Colon (tissue), 2 donors: ENCODE measurements at regions not wholly inside any gene's neighbourhood (a gene's known extent, or its start where the extent isn't known, plus 50 kb on each side); places are given as distances from the start of the nearest gene placed in this dataset.

Experiments
- FAIRE-seq: peaks from 2 replicates; lab custom pipeline; 2012; peaks lifted over from hg19 to GRCh38; lab: Jason Lieb, UNC
- donor health status: control.
- donor health status: control.

DNA sequence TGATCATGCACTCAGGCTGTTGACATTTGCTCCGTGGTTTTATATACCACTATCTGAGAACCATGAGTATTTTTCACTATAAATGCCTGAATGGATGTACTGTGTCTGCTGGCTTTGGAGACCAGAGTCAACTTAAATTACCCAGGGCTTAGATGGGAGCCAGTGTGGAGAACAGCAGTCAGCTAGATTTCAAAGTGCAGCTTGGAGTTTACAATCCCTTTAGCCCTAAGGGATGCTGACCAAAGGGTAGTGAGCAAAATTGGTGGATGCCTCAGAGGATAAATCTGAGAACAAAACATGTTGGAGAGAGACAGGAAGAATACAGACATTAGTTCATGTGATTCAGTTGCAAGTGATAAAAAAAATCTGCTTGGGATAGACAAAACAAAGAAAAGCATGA is 327.5 kb downstream of the C11orf87 start:
- FAIRE-seq = no peak

DNA sequence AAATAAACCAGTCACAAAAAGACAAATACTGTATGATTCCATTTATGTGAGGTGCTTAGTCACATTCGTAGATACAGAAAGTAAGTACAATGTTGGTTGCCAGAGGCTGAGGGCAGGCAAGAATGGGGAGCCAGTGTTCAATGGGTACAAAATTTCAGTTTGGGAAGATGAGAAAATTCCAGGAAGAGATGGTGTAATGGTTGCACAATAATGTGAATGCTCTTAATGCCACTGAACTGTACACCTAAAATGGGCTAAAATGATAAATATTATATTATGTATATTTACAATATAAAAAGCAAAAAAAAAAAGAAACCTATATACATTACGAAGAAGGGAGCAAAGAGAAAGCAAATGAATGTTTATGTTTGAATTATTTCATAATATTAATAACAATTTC is 329.0 kb downstream of the C11orf87 start:
- FAIRE-seq = no peak

DNA sequence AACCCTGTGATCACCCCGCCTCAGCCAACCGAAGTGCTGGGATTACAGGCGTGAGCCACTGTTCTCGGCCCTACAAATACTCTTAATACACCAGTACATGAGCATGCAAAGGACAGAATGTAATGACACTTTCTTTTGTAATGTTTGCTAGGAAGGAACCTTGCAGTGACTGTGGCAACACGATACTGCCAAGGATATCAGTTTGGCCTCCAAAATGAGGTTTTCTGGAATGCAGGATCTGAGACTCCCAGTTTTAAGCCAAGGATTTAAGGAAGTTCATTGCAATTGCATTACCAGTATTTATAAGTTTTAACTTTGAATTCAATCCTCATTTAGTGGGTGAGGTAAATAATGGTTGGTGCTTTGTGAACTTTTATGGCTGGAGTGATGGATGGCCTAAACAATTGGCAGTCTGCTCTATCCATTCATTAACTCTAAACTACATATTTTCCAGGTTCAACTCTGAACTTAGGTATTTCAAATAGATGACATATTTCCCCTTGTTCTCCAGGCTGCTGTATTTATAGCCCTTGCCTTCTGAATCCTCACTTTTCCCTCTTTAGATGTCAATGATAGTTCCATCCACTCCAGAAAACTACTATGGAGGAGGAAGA is 330.3 kb downstream of the C11orf87 start:
- no peak for FAIRE-seq

DNA sequence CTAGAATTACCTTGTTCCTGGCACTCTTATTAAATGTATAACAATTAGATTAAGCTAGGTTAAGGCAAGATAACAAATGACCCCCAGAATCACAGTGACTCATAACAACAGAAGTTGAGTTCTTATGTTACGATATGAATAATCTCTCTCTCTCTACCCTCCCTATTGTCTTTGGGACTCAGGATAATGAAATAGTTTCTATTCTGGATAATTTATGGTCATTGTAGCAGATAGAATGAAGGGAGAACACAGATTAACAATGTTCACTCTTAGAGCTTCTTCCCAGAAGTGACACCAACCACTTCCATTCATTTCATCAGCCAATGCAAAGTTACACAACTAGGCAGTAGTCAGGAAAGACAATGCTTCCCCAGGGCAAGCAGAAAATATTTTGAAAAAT is 334.5 kb downstream of the C11orf87 start:
- no peak for FAIRE-seq

DNA sequence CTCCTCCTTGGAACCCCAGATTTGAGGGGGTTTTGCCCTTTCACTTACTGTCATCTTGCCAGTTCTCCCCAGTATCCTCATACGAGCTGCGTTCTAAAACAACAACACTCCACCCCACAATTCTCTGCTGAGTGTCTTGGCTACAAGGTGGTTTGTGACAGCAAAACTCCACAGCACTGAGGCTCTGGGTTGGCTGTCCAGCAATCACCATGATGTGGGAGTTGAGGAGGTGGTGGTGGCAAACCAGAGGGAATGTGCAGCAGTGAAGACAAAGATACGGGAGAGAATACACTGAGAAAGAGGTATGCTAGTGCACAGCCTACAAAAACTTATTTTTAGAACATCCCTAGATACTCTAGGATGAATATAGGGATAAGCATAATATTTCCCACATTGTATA is 335.0 kb downstream of the C11orf87 start:
- no peak for FAIRE-seq

DNA sequence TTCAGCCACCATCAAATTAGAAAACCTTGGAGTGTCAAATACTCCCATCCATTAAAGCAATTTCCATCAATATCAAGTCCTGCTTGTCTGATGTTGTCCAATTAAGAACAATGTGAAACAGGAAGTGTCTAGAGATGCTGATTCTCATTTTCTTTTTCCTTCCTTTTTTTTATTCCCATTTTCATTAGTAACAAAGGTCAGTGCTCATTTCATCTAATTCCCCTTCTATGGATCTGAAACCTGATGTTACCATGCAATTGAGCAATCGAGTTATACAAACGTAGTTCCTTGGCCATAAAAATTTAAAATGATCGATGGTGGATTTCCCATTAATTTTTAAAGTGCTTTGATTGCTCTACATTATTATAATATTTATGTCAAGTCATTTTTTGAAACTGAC is 330.6 kb upstream of the ZC3H12C start:
- no peak for FAIRE-seq

DNA sequence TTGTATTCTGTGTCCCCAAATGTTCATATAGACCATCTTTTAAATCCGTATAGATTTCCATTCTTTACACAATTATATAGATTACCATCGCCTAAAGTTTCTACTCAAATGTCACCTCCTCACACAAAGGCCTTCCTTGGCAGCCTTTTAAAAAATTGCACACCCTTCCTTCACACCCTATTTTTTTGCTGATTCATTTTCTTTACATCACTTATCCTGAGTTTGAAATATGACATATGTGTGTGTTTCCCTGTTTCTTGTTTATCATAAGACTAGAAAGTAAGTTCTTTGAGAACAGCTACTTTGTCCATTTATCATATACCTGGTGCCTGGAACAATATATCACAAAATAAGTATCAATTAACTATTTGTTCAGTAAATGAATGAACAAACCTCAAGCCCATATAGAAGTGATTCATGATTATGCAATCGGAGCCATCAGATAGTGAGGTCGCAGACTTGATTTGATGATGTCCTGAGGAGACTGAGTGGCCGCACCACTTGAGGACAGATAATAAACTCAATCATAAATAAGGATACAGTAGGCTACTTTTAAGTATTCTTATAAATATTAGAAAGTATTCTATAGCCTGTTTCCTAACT is 327.4 kb upstream of the ZC3H12C start:
- no peak for FAIRE-seq

DNA sequence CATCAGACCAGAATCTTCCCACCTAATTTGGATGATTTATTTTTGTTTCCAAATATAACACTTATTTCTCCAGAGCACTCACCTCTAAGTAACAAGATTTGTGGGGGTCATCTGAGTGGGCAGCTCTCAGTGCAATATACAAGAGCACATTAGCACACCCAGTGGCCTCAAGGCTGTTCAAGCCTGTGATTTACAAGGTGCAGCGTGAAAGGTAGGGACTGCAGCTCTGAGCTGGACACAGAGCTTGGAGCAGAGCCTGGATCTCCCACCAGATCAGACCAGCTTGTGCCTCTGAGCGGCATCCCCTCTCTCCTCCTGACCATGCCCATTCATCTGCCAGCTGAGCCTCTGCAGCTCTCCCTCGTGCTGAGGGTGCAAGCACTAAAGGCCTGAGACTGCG is 323.3 kb upstream of the ZC3H12C start:
- FAIRE-seq = no peak

DNA sequence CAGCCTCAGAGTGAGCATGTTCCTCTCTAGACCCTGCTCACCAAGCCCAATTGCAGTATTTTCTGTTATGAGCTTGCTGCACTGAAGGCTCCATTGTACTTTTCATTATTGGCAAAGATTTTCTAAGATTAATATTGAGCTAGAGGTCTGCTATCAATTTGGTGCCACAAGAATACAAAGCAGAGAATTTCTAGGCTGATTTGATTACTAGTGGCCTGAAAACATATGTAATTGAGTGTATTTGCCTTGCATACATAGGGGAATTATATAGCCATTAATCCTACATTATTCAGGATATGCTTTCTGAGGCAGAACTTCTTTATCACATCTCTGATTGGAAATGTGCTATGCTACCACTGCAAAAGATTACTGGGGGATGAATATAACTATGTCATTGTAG is 322.9 kb upstream of the ZC3H12C start:
- FAIRE-seq = no peak

DNA sequence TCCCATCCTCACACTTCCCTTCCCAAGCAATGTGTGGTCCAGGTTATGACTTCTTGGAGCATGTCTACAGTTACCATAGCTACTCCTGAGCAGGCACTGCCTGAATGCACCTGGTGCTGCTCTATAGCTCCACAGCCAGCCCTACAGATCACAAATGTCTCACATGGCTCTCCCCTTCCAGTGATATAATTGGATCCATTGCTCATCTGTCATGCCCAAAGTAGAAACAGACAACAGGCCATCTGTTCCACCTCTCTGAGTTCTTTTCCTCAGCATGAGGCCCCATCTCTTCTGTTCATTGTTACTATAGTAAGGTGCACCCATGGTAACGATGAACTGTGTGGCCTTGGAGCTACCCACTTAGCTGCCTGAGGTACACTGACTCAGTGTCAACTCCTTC is 320.3 kb upstream of the ZC3H12C start:
- FAIRE-seq = no peak

DNA sequence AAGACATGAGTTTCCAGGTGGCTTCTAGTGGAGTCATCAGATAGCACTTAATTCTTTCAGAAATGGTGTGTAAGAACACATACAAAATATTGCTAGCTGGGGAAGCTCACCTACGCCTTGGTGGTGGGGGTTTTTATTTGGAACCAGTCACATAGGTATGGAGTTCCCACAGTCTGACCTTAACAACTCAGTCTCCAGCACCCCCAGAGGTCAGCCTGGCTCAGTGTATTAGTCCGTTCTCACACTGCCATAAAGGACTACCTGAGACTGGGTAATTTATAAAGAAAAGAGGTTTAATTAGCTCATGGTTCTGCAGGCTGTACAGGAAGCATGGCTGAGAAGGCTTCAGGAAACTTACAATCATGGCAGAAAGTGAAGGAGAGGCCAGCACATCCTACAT is 317.5 kb upstream of the ZC3H12C start:
- FAIRE-seq = no peak

DNA sequence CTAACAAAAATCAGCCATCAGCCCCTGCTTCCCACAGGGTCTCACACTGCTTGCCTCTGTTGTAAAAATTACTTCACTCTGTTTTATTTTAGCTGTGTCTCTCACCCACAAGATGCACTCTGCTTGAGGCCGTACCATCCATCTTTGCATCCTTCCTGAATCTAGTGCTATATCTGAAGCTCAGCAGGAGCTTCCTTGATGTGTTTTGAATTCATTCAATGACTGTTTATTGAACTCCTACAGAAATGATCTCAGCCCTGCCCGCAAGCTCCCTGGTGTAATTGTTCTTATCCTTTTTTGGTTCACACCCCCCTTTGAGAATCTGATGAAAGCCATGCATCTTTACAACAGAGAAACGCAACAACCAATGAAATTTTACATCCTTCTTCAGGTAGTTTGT is 310.2 kb upstream of the ZC3H12C start:
- no peak for FAIRE-seq

DNA sequence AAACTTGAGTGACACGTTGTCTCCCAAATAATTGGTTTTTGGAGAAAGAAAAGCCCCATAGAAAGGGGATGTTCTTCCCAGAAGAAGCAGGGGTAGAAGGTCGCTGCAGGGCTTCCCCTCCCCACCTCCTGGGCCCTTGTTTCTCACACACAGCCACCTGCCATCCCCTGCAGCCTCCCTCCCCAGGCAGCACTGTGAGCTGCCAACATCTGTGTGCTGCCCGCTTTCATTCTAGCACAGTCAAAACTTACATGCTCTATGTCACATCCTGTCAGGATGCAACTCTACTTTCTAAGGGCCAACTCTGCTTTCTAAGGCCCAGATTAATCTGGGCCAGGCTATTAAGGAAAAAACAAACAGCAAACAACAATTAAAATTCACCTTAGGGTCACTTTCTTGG is 309.4 kb upstream of the ZC3H12C start:
- no peak for FAIRE-seq

DNA sequence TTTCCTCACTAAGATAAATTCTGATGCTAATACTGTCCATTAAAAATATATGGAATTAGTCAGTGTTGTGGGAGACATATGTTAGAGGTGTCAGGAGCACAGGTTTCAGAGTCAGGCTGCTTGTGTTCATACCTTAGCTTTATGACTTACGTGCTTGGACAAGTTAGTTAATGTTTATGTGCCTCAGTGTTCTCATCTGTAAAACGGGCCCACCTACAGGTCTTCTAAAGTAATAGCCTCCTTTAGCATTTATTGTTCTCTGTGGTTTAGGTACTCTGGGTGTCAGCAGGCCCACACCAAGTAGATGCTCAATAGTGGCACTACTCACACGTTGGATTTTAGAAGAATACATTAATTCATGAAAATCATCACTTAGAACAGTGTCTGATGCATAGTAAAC is 308.7 kb upstream of the ZC3H12C start:
- FAIRE-seq = no peak

DNA sequence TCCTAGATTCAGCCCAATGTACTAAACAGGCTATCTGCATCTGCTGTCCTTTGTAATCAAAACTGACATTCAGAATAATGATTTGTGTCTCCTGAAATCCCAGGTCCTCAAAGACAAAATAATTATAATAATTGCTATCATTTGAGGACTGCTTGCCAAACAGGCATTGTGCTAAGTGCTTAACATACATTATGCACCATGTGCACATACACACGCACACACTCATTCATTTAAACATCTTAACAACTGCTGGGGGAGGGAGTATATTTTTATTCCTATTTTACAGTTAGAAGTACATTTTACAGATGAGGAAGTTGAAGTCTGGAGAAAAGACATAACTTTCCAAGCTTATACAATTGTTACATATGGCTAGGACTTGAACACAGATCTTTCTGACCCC is 308.0 kb upstream of the ZC3H12C start:
- no peak for FAIRE-seq

DNA sequence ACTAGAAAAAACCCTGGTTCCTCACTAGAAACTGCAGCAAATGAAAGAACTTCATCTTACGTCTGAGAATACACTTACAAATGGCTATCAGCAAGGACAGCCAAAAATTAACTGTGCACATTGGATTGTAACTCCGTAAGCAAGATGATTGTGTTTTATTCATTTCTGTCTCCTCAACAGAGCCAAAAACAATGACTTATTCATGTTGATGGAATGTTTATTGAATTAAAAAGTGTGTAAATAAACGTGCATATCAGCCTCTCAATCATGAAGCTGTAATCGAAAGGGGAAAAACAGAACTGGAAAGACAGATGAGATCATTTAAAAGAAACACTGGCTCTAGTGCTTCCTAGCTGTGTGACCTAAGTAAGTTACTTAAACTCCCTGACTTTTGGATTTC is 307.5 kb upstream of the ZC3H12C start:
- no peak for FAIRE-seq

DNA sequence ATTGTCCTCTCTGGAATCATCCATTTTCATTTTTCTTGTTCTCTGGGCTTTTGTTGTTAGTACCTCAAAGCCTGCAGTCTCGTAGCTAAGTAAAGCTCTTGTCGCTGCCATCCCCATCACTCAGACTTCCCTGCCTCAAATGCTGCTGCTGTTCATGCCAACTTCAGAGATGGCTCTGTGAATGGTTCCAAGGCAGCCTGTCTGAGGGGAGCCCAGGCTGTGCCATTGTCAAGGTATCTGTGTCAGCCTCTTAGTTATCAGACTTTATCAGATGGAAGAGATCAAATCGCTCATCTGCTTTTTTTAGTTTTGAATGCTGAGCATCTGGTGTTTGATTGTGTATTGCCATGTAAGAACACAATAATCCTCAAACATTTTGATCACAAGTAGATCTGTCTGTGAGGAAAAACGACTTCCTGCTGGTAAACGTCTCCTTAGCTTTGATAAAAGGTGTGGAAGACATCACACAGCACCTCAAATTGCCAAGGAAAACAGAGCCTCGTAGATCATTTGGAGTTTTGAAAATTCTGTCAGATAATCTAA is 304.2 kb upstream of the ZC3H12C start:
- no peak for FAIRE-seq

DNA sequence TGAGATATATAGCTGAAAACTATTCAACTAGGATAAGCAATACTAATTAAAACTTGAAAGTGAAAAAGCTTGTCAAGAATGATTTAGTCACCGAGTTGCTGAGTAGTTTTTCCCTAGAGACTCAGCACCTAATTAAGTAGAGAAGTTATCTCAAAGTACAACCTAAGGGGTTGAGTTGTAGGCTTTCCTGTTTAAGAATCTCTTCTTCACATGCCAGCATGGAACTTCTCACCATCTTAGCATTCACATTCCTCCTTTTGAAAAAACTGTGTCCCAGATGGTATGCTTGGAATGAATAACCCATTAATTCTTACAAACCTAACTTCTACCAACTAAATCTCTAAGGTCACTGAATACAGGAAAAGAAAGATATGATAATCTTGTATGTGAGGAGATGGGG is 303.3 kb upstream of the ZC3H12C start:
- no peak for FAIRE-seq

DNA sequence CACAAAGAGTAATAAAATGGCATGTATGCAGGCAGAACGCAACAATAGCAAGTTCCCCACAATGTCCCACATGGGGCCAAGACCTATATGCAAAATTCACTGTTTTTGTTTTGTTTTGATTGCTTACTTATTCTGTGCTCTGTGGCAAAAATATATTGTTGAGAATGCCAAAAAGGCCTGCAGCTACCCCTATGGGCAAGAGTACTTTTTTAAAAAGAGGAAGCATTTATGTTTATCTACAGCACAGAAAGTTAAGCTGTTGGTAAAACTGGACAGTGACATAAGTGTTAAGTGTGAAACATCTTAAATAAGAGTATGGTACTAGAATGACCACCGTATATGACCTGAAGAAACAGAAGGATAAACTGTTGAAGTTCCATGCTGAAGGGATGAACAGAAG is 301.9 kb upstream of the ZC3H12C start:
- FAIRE-seq = no peak

DNA sequence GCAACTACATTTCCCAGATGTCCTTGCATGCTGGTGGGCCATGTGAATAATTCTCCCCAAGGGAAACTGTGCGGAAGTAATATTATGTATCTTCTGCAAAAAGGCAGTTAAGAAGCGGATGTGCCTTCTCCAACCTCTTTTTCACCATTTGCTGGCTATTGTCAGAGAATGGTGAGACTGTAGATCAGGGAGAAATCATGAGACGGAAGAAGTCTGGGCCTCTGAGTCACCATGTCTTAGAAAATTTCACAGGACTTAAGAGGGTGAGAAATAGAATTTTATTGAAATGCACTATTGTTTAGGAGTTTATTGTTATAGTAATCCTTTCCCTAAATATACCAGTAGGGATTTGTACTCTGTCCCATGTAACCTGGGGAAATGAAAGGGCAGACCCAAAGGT is 298.7 kb upstream of the ZC3H12C start:
- no peak for FAIRE-seq

DNA sequence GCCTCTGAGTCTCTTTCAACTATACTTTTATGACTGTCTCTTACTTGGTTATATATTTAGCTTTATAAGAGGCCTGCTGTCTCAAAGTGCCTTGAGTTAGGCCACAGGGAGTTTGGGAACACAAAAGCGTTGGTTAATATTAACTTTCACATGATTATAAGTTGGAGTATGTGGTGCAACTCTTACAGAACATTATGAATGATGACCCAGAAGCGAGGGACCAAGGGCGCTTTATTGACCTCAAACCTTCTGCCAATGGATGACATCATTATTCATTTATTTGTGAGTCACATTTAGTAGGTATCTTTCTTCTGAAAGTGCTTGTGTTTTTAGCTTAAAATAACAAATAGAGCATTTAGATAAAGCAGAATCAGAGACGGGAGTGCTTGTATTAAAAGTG is 298.0 kb upstream of the ZC3H12C start:
- no peak for FAIRE-seq

DNA sequence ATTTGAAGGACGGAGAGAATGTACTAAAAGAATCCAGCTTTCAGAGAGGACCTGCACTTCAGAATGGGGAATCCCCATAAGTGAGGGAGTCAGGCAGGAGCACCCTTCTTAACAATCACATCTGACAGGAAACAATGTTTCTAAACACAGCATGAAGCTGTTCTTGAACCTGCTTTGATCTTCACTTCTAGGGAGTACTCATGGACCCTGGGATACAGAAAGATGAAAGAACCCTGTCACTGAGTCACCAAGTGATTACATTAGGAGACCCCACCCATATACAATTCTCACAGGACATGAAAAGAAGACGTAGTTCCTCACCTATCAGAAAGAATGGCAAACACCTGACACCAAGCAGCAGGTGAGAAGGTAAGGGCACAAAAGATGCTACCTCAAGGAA is 296.9 kb upstream of the ZC3H12C start:
- no peak for FAIRE-seq

DNA sequence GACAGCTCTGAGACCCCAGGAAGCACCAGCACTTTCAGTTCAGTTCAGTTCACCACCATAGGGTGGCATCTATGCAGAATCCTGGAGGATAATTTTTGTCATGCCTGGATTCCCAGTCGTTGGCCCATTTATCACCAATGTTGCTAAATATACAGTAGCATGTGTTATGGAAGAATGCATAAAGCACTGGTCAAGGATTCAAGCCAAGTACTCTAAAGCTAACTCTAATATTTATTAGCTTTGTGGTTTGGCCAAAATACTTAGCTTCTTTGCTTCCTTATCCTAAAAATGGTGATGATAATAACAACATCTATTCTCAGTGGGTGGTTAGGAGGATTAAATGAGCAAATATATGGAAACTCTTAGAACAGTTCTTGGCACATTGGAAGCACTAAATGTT is 294.7 kb upstream of the ZC3H12C start:
- no peak for FAIRE-seq

DNA sequence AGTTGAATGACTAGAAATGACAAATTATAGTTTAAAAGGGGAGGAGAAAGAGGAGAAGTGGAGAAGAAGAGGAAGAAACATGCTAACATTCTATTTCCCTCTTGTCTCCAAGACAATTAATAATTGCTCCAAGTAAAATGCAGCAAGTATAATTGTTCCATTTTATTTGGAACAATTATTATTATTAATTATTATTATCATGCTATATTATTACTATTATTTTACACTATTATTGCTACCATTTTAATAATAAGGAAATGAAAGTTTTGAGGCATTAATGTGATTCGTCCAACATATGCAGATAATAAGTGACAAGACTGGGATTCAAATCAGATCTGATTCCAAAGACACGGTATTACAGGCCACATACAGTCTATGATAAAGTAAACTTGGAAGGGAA is 293.6 kb upstream of the ZC3H12C start:
- FAIRE-seq = no peak
